Liver (tissue), 8 donors: ENCODE measurements at regions not wholly inside any gene's neighbourhood (a gene's known extent, or its start where the extent isn't known, plus 50 kb on each side); places are given as distances from the start of the nearest gene placed in this dataset.

Experiments used
- DNase-seq: peaks from one replicate; pipeline ENCODE4 v3.0.0-alpha.2; 2017; ENCODE audit warnings: low spot score
- H3K27ac ChIP-seq, 2 donors: one replicate each; pipeline ENCODE4 v1.7.0; 2013; ENCODE audit warnings: inconsistent platforms in 2 of 2, low read length in 2 of 2, control low read depth in 1 of 2, low read depth in 1 of 2, mild to moderate bottlenecking in 1 of 2
- H3K27me3 ChIP-seq, 4 donors: one replicate each; pipeline versions ENCODE4 v1.6.1 to v1.7.0; 2013; ENCODE audit warnings: low read length in 3 of 4, inconsistent platforms in 1 of 4, mild to moderate bottlenecking in 1 of 4, moderate library complexity in 1 of 4; ENCODE audit not compliant: control insufficient read depth in 4 of 4, insufficient read depth in 4 of 4
- H3K36me3 ChIP-seq, 4 donors: one replicate each; pipeline versions ENCODE4 v1.6.1 to v1.7.0; 2013; ENCODE audit warnings: low read length in 3 of 4, mild to moderate bottlenecking in 3 of 4, low read depth in 1 of 4, moderate library complexity in 1 of 4; ENCODE audit not compliant: control insufficient read depth in 4 of 4, insufficient read depth in 3 of 4
- H3K4me1 ChIP-seq, 4 donors: one replicate each; pipeline versions ENCODE4 v1.6.1 to v1.7.0; 2013; ENCODE audit warnings: low read length in 3 of 4, mild to moderate bottlenecking in 3 of 4, moderate library complexity in 1 of 4; ENCODE audit not compliant: control insufficient read depth in 4 of 4, insufficient read depth in 4 of 4
- H3K4me3 ChIP-seq, 3 donors: one replicate each; pipeline versions ENCODE4 v1.6.1 to v1.7.0; 2013; ENCODE audit warnings: low read length in 3 of 3, control low read depth in 1 of 3, low read depth in 1 of 3, mild to moderate bottlenecking in 1 of 3
- H3K9ac ChIP-seq, 2 donors: one replicate each; pipeline ENCODE4 v1.7.0; 2013; ENCODE audit warnings: low read length in 2 of 2, mild to moderate bottlenecking in 2 of 2, moderate library complexity in 2 of 2, control low read depth in 1 of 2, low read depth in 1 of 2
- H3K9me3 ChIP-seq, 4 donors: one replicate each; pipeline versions ENCODE4 v1.6.1 to v1.7.0; 2013; ENCODE audit warnings: low read length in 3 of 4; ENCODE audit not compliant: control insufficient read depth in 4 of 4
- ATF3 ChIP-seq: IDR thresholded peaks from 2 replicates; pipeline ENCODE4 v1.6.1; 2016; ENCODE audit warnings: antibody characterized with exemption
- CTCF ChIP-seq: fragments of 150-350 bp; IDR thresholded peaks from 2 replicates; pipeline ENCODE4 v1.5.1; 2017; ENCODE audit warnings: improper control_type of control experiment, low read depth, low read length; ENCODE audit not compliant: missing input control
- FOXA1 ChIP-seq: IDR thresholded peaks from 2 replicates; pipeline ENCODE4 v1.6.1; 2016; ENCODE audit warnings: antibody characterized with exemption
- FOXA2 ChIP-seq: IDR thresholded peaks from 2 replicates; pipeline ENCODE4 v1.6.1; 2016; ENCODE audit warnings: antibody characterized with exemption
- GABPA ChIP-seq, 2 donors: IDR thresholded peaks in 1 of 2; conservative IDR thresholded peaks in 1 of 2; 2 replicates each; pipeline ENCODE4 v1.6.1; 2016; ENCODE audit warnings: antibody characterized with exemption in 2 of 2, mild to moderate bottlenecking in 1 of 2, moderate library complexity in 1 of 2
- HNF4A ChIP-seq, 2 donors: conservative IDR thresholded peaks; 2 replicates each; pipeline ENCODE4 v1.6.1; 2016; ENCODE audit warnings: antibody characterized with exemption in 2 of 2, mild to moderate bottlenecking in 2 of 2
- HNF4G ChIP-seq: IDR thresholded peaks from 2 replicates; pipeline ENCODE4 v1.6.1; 2016; ENCODE audit warnings: antibody characterized with exemption
- JUND ChIP-seq, 2 donors: IDR thresholded peaks; 2 replicates each; pipeline ENCODE4 v1.6.1; 2016; ENCODE audit warnings: antibody characterized with exemption in 2 of 2
- MAX ChIP-seq: IDR thresholded peaks from 2 replicates; pipeline ENCODE4 v1.6.1; 2016; ENCODE audit warnings: antibody characterized with exemption
- NR2F2 ChIP-seq: IDR thresholded peaks from 2 replicates; pipeline ENCODE4 v1.6.1; 2016; ENCODE audit warnings: antibody characterized with exemption
- SP1 ChIP-seq: IDR thresholded peaks from 2 replicates; pipeline ENCODE4 v1.6.1; 2018; ENCODE audit warnings: antibody characterized with exemption, mild to moderate bottlenecking
- TAF1 ChIP-seq: conservative IDR thresholded peaks from 2 replicates; pipeline ENCODE4 v1.6.1; 2016; ENCODE audit warnings: antibody characterized with exemption, mild to moderate bottlenecking
- YY1 ChIP-seq: IDR thresholded peaks from 2 replicates; pipeline ENCODE4 v1.6.1; 2016; ENCODE audit warnings: antibody characterized with exemption, mild to moderate bottlenecking
- WGBS: extraction: QIAGEN DNeasy Blood & Tissue Kit; methylation state at CpG from one replicate; pipeline ENCODE4 v1.1.7; 2013; 5-methylcytosine and 5-hydroxymethylcytosine counted together
- donor health status: healthy.
- donor health status: healthy.
- donor health status: healthy.
- donor health status: healthy.
- donor health status: healthy.

GRCh38 chr16:6020162-6020985 is 922.8 kb upstream of the EEF2KMT start:
- Histone ChIP-seq H3K4me1 (peaks cover 0 to 1% (median 0%) of the 10 kb centered on the region in 4 donors), H3K4me3 (no peak overlapping the region), H3K27ac (no peak overlapping the region), H3K9ac (no peak overlapping the region), H3K9me3 (no peaks in the 10 kb centered on the region), H3K36me3 (no peaks in the 10 kb centered on the region), H3K27me3 (peaks cover 0 to 23% (median 2%) of the 10 kb centered on the region in 4 donors)
- no peak for TF ChIP-seq MAX
- 11% methylated on average over 41 of the region's 41 CpGs for WGBS
- DNase-seq: no peak

- Histone ChIP-seq H3K36me3 (no peaks in the 10 kb centered on the region), H3K4me1 (peaks cover 0 to 1% (median 0%) of the 10 kb centered on the region in 4 donors), H3K27ac (no peak overlapping the region), H3K4me3 (no peak overlapping the region), H3K27me3 (peaks cover 0 to 23% (median 2%) of the 10 kb centered on the region in 4 donors), H3K9ac (no peak overlapping the region), H3K9me3 (no peaks in the 10 kb centered on the region)
- no peak for DNase-seq
- 3% methylated on average over 50 of the region's 50 CpGs for WGBS
- TF ChIP-seq TAF1 (no peak), YY1 (no peak), HNF4G (no peak), NR2F2 (no peak)
Observed at GRCh38 chr16:6019490-6019991, 921.9 kb upstream of the EEF2KMT start.

GRCh38 chr16:6018848-6019489 is 921.4 kb upstream of the EEF2KMT start:
- DNase-seq: no peak
- 4% methylated on average over 59 of the region's 59 CpGs for WGBS
- Histone ChIP-seq H3K4me3 (no peak overlapping the region), H3K36me3 (no peaks in the 10 kb centered on the region), H3K4me1 (peaks cover 0 to 1% (median 0%) of the 10 kb centered on the region in 4 donors), H3K27ac (no peak overlapping the region), H3K27me3 (peaks cover 0 to 23% (median 2%) of the 10 kb centered on the region in 4 donors), H3K9me3 (no peaks in the 10 kb centered on the region), H3K9ac (no peak overlapping the region)
- no peak for TF ChIP-seq NR2F2
- TF ChIP-seq CTCF: no peak
- TF ChIP-seq ATF3: no peak
- no peak for TF ChIP-seq SP1
- TF ChIP-seq FOXA1: no peak
- TF ChIP-seq HNF4A (conservative IDR thresholded peaks at IDR 0.05): no peak
- no peak for TF ChIP-seq JUND (IDR thresholded peaks at IDR 0.05)
- TF ChIP-seq GABPA (IDR thresholded peaks at IDR 0.05 in 1 of 2, conservative IDR thresholded peaks at IDR 0.05 in 1 of 2): no peak
- no peak for TF ChIP-seq YY1
- TF ChIP-seq FOXA2: no peak
- no peak for TF ChIP-seq TAF1
- TF ChIP-seq MAX: no peak
